Fibroblast of gingiva (primary cell): ENCODE measurements at regions not wholly inside any gene's neighbourhood (a gene's known extent, or its start where the extent isn't known, plus 50 kb on each side); places are given as distances from the start of the nearest gene placed in this dataset.

Experiments used
- DNase-seq: peaks from one replicate; pipeline ENCODE4 v3.0.0-alpha.2; 2011; ENCODE audit warnings: low read depth

DNA sequence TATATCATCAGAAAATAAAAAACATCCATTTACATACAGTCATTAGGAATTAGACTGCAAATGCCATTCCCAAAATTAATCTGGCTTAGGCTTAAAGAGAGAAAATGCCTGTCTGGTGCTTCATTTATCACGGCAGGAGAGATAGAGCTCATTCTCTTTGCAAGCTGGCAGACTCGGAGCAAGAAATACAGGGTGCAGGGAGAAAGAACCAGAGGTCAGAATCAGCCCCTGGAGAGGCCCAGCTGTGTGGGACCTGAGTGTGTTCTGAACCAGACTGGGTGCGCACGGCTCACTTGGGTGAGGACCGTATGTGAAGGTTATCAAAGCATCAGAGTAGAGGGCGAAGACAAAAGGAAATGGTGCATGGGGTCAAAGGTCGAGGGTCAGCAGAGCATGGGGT lies 227.8 kb downstream of the ACKR3 start:
- DNase-seq: no peak

DNA sequence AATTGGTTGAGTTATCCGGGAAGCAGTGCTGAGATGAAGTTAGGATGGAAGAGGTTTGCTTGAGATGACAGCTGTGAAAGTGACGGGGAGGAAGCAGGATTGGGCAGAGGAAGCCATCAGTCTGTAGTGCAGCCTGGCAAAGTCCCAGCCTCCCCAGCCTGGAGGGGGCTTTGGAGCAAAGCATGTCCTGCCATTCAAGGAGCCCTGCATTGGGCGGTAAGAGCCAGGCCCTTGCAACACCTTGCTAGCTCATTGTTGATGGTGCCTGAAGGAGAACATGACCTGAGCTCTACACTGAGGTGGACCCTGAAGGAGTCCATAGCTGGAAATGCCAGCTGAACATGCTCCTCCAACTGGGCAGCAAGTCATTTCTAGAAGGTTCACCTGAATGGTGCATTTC lies 228.9 kb downstream of the ACKR3 start:
- DNase-seq: no peak

DNA sequence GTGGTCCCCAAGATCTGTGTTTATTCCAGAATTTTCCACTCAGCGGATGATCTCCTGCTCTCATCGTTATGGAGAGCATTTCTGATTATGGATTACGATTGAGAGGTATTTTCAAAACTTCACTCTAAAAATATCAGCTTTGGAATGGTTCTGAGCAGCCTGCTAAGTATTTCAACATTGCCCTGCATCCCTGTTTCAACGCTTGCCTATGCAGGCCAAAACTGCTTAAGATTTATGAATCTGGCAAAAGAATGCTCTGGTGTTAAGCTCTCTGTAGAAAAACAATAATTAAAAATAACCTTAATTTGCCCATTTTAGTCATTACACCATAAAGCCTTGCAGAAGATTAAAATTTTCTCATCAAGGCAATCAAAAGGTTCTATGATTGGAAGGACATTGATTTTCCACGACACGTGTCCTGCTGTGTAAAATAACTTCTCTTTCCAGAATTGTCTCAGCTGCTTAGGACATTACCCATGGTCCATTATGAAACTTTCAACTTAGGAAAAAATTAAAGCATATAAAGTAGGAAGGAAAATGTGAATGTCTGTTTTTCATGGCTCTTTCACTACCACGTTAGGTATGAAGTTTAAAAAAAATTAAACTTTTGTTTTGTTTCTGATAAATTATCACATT lies 229.9 kb downstream of the ACKR3 start:
- DNase-seq: no peak

DNA sequence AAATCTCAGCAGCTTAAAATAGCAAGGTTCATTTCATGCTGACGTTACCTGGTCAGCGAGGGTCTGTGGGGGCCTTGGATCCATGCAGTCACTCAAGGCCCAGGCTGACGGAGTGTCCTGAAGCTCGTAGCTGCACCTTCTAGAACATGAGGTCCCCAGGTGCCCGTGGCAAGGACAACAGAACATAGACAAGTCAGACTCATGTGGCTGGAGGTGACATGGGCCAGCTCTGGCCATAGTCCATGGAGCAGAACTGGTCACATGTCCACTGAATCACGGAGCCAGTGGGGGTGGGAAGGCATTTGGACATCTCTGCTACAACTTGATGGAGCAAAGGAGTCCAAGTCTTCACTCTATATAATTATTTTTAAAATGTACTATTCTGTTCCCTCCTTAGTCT lies 233.2 kb downstream of the ACKR3 start:
- no peak for DNase-seq

DNA sequence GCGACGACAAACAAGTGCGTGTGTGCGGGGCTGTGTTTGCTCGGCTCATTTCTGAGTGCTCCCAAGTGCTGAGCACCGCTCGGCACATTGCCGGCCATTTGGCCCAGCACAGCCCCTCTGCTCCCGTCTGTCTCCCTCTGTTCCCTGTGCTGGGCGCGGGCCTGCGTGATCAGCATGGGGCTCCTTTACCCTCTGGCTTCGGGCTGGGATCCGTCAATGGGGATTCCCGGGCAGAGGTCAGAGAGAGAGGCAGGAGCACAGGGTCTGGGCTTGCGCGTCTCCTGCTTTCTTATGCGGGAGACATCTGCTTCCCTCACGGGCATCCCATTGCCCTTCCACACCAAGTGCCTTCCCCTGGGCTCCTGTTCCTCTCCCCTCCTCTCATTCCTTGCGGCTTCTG lies 234.0 kb downstream of the ACKR3 start:
- no peak for DNase-seq

DNA sequence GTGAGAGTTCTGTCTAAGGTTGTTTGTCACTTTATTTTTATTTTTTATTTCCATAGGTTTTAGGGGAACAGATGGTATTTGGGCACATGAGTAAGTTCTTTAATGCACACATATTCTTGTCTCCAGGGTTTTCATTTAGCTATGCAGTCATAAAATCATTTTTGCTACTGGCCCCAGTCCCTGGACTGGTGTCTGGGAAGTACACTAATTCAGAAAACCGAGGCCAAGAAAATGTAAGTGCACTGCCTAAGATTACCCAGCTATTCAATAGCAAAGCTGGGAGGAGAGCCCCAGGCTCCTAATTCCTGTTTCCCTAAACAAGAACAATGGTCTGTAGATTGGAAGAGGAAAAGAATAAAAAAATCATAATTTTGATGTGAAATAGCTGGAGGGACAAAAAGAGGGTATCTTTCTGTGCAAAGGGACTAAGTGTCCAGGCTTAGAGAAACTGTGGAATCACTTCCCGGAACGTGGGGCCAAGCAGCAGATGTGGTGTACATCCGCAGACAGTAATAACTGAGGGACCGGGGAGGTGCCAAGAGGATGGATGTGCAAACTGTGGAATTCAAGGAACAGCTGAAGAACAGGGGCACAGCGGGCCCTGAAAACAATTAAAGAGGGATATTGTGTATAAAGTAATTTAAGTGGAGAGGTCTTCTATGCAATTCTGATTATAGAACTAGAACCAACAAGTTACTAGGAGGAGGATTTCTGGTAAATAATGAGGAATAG lies 236.3 kb downstream of the ACKR3 start:
- DNase-seq: no peak

DNA sequence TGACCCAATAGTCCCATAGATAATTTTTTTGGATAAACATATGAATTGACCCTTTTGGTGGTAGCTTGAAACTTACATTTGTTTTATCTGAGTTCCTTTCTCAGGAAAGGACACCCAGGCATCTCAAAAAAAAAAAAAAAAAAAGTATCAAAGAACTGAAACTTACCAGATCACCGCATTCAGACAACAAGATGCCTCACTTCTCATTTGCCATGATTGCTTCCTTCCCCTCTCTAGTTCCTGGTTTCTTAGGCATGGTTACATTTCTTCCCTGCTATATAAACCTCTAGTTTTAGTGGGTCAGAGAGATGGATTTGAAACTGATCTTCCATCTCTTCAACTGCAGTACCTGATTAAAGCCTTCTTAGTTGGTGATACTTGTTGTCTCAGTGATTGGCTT lies 240.1 kb downstream of the ACKR3 start:
- no peak for DNase-seq

DNA sequence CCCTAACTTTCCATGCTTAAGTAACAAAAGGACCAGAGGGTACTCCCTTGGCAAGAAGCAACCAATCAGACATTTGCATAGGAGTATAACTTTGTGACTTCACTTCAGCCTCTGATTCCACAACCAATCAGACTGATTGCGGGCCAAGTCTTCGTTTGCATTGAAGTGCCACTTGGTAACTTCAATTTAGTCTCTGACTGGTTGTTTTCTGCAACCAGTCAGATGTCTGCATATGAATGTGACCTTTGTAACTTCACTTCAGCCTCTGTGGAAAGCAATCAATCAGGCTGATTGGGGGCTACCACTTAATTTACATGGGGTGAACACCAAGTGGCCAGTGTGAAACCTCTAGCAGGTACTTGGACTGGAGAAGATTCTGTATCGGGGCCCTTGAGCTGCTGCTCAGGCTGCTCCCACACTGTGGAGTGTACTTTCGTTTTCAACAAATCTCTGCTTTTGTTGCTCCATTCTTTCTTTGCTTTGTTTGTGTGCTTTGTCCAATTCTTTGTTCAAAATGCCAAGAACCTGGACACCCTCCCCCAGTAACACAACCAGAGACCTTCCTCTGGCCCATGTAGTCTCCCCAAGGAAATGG lies 241.5 kb downstream of the ACKR3 start:
- no peak for DNase-seq

DNA sequence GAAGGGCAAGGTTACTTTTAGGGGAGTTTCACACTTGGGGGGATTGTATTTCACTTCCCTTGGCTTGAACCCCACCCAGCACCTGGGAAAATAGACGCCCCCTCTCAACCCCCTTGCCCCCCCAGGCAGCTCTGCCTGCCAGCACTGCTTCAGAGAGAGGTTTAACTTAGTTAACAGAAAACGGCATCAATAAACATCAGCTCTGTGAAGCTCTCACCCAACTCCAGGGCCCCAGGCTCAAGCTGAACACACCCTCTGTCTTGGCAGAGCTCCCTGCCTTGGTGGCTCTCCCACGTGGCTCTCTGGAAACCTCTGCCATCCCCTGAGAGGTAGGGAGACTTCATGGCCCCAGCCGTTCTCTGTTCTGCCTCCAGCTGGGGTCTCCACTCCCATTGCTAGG lies 244.1 kb downstream of the ACKR3 start:
- no peak for DNase-seq

DNA sequence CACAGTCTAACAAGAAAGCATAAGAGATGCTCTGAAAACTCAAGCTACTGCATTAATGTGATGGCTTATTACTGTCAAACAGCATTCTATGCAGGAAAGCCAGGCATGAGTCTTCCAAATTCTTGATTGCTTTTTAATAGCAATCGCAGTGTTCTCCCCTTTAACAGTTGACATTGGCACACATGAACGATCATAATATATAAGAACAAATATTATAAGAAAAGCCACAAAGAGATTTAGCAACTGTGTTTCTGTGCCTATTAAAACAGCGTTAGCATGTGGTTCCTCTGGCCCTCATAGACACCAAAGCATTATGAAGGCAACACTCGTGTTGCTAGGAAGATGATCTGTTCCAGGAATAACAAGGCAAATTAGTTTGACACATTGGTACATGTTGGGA lies 245.0 kb downstream of the ACKR3 start:
- no peak for DNase-seq

DNA sequence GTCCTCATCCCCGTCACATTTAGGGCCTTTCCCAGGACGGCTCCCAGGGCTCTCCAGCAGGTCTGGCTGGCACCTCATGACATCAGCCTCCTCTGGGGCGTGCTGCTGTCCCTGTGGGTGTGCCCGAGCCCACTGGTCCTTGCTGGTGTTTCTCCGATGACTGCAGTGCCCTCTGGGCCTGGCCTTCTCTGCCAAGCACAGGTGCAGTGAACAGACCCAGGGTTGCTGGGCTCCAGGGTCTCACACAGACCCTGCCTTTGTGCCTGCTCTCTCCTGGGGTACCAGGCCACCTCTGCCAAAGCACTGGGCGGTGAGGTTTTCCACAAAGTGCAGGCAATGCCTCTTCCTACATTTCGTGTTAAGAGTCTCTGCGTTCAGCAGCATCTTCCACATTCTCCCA lies 246.1 kb downstream of the ACKR3 start:
- DNase-seq: no peak

DNA sequence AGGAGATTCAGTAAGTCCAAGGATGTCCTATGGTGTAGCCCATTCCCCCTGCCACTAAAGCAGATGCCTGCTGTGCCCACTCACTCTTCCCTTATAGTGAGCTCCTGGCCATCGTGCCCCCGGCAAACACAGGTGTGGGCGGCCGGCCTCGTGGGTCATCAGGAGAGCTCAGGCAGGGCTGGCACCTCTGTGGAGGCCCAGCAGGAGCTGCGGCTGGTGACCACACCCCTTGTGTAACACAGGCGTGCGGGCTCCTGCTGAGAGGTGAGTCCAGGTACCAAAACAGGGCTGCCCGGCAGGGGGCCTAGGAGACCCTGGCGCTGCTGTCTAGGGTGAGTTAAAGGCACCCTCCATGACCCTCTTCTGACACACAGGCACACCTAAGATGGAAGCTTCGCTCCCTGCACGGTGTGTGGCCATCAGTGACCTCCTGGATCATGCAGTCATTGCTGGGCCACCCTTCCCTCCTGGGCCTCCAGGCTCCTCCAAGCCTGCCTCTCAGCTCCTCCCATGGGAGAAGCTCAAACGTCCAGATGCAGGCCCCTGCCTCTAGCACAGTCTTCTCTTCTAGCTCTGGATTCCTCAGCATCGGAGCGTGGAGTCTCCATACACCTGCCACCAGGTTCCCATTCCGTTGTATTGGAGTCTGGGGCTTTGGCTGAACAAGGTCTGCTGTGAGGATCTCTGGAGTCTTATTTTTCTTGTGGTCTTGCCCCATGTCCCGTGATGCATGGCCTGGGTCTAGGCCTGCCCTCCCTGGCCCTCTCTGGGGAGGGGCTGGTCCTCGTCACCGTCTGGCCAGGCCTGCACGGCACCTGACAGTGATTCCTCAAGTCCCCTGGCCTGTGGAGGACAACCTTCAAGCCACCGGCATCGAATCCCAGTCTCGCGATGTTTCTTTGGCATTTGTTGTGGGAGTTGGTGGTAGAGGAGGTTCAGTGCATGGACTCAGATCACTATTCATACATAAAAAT lies 246.9 kb downstream of the ACKR3 start:
- DNase-seq: no peak

DNA sequence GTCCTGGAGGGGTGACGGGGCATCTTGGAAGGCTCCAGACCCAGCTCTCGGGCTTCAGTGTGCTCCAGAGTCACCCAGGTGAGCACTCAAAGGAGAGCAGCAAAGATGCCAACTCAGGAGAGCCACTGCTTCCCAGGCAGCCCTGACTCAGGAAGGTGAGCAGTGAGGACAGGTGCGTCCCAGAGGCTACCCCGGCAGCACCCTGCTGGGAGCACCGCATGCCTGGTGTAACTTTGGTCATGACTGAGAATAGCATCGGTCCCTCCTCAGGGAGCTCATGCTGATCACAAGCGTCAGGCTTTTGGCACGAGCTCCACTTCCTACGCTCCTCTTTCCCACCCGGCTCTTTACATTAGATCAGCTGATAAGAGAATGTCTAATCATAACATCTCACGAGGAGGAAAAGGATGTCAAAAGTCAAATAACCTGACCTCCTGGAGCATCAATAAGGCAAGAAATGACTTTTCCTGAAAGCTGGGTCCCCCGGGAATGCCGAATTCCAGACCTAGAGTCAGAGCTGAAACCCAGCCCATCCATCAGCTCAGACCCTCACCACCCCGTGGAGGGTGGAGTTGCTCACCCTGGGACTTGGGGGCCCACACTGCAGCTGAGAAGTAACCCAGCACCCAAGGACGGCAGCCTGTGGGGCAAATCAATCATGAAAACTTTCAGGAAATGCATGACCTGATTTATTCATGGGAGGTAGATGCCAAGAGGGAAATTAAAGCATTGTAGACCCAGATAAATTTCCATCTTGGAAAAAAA lies 248.8 kb downstream of the ACKR3 start:
- DNase-seq: no peak

DNA sequence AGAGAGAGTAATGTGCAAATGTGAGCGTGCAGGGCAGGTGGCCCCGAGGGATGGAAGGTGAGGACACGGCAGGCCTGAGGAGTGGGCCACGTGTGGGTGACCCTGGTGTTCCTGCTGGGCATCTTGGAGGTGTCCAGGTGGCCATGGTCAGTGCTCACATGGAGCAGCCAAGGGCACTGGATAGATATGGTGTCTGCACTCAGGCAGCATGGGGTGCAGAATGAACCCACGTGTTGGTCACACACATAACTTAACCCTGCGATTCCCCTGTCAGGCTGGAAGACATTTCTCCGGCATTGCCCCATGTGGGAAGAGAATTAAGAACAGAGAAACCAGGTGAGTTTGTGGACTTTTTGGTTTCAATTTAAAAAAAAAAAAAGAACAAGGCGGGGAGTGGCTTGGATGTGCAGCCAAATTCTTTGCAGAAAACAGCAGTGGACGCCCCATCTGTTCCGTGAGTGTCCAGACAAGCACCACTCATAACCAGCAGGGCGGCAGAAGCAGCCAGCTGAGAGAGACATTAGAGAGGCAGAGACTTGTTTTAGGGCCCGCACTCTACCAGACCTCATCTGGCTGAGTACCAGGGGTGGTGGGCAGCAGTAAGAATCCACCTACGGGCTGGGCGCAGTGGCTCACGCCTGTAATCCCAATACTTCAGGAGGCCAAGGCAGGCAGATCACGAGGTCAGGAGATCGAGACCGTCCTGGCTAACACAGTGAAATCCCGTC lies 249.8 kb downstream of the ACKR3 start:
- DNase-seq: no peak

DNA sequence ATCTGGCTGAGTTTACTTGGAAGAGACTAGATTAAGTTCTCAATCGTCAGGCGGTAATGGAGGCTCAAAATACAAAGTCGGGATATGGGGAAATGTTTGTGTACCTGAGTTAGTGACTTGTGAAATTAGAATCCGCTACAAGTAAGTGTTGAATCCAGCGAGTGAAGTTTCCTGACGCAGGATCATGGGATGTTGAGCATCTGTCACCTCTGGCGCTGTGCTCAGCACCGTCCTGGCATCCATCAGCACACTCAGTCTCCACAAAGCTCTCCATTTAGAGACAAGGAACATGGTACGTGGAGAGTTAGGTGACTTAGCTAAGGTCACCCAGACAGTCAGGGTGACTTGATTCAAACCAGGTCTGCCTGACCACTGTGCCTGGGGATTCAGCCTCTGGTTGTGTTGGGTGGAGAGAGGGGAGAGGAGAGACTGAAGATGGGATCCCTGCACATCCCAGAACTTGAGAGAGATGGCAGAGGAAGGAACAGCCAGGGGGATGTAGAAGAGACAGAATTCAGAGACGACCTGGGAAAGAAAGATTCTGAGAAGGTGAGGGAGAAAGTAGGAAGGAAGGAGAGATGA lies 251.2 kb downstream of the ACKR3 start:
- DNase-seq: no peak

DNA sequence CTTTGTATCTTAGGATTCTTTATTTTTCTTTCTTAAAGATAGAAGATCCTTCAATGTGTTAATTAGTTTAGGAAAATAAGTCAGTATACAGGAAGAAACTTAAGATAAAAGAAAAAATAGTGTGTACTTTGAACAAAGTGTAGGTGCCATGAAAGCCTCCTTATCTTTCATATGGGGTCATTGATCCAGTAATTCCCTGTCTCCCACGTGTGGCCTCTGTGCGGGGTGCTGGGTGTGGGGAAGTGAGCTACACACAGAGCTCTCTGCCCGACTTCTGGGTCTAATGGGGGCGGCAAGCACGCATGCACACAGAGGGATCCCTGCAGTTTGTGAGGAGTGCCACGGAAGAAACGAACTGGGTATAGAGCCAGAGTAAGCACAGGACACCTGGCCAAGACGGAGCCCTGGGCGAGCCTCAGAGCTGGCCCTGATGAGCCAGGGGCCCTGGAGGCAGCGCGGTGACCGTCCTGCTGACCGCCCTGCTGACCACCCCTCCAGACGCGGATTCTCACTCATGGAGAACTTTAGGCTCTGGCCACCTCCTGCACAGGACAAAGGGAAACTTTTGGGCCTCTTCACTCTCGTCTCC lies 253.5 kb downstream of the ACKR3 start:
- DNase-seq: no peak

DNA sequence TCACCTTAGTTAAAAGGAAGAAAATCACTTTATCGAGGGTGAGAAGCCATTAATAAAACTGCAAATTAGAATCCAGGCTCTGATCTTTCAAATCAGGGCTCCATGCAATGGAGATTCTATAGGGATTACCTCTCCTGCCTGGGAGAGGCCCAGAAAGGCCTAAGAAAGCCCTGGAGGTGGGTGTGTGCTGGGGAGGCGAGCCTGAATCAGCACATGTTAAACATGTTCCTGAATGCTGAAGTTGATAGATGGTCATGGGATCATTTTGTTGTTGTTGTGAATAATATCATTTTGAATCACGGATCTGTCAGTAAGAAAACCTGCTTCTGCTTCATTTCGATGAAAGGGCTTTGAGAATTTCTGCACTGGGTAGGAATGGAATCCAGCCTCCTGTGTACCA lies 254.3 kb downstream of the ACKR3 start:
- no peak for DNase-seq

DNA sequence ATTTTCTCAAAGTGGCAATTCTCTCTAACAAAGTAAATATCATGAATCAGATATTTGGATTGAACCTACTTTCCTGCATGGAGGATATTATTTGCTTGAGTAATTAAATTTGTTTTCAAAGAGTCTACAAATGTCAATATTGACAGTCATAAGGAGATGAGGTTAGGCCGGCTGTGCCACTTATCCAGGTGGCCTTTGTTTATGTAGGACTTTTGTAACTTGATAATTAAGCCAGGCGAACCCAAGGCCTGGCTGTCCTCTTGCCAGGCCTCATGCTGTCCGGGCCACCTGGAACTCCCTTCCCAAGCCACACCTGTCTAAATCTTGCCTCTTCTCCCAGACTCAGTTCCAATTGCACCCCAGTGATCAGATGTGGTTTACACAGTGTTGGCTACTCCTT lies 255.2 kb downstream of the ACKR3 start:
- DNase-seq: no peak

DNA sequence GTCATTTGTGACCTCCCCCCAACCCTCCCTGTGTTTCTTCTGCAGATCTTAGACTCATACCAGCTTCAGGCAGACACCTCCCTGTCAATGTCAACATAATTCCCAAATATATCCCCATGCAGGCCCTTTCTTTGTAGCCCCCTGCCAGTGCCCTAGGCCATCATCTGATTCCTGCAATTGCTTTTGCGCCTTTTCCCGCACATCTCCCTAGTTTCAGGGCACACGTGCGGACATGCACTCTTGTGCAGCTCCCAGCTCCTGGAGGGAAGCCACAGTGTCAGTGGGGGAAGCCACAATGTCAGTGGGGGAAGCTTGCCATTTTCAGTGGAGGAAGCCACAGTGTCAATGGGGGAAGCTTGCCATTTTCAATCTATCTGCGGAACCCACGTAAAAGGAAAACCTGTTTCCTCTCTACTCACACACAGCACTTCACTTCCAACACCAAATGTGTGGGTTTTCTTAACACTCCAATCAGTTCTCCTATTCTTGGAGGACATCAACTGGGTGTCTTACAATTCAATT lies 256.4 kb downstream of the ACKR3 start:
- no peak for DNase-seq

DNA sequence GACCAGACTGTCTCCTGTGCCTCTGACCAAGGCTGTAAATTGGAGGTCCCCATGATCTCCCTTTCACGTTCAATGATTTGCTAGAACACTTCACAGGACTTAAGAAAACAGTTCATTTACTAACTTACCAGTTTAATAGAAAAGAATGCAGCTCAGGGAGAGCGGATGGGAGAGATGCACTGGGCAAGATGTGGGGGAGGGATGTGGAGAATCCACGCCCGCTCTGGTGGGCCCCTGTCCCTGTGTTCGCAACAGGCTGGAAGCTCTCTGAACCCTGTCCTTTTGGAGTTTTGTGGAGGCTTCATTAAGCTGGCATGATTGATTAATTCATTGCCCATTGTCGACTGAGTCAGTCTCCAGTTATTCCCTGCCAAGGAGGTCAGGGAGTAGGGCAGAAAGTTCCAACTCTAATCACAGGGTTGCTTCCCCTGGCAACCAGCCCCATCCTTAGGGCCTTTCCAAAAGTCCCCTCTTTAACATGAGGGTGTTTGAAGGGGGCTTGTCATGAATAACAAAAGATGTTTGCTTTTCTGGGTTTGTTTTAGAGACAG lies 257.1 kb downstream of the ACKR3 start:
- no peak for DNase-seq
